ENCODE measurements at regions not wholly inside any gene's neighbourhood (a gene's known extent, or its start where the extent isn't known, plus 50 kb on each side); places are given as distances from the start of the nearest gene placed in this dataset.
"Not testable (repeated sequence)": the region's sequence is repeated elsewhere in the genome, so short reads cannot be mapped to it uniquely, and the experiment has no call there.

- CTCF ChIA-PET = no interaction called here
- no peaks in the 10 kb centered on the region for H3K4me1 Mint-ChIP-seq (ENCODE audit: low read depth)
Observed at GRCh38 chr21:28877318-28877884, 115.3 kb downstream of the LTN1 start.

DNA sequence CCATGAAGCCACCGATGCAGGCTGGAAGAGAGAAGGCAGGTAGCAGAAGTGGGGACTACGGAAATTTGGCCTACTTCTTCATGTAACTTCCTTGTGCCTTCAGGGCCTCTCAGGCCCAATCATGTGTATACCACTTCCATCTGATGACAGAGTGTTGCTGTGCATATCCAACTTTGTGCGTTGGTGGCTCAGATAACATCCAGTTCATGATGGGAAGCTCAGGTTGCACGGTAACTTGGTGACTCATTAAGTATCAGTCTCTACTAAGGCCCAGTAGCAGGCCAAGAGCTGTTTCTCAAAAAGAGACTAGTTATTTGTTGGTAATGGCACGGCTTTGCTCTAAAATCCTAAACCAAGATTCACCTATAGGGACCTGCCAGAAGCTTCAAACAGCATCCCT lies 117.6 kb downstream of the LTN1 start:
- Mint-ChIP-seq H3K4me3 (no peak overlapping the region), H3K9me3 (no peaks in the 10 kb centered on the region), H3K4me1 (ENCODE audit: low read depth) (no peaks in the 10 kb centered on the region), H3K27me3 (ENCODE audit: low read depth) (no peaks in the 10 kb centered on the region), H3K36me3 (ENCODE audit: low read depth) (peaks cover 35% of the 10 kb centered on the region), H3K27ac (no peak overlapping the region)
- intact Hi-C loops (cut with micrococcal nuclease) = no loop called here
- DNase-seq = no peak
- CTCF ChIA-PET = no interaction called here

More at GRCh38 chr21:28877318-28877884, 115.3 kb downstream of the LTN1 start:
- intact Hi-C loops (cut with micrococcal nuclease) = no loop called here
- no peak overlapping the region for H3K27ac Mint-ChIP-seq
- H3K9me3 Mint-ChIP-seq = no peaks in the 10 kb centered on the region
- no peak overlapping the region for H3K4me3 Mint-ChIP-seq
- no peaks in the 10 kb centered on the region for H3K27me3 Mint-ChIP-seq (ENCODE audit: low read depth)
- DNase-seq = no peak
- peaks cover 32% of the 10 kb centered on the region for H3K36me3 Mint-ChIP-seq (ENCODE audit: low read depth)

DNA sequence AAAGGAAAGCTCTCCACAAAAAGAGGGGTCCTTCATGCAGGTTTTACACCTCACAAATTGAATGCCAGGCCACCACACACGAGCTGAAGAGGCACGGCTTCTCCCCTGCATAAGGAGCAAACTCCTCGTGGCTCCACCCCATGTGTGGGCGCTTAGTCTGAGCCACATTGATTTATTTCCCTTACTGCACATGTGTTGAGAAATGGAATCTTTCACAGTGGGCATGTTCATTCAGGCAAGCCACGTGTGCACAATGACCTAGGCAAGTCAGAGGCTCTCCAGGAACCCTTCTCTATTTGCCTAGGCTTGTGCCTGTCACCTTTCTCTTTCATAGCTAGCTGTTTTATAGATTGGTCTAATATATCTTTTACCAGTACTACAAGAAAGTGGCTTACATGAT lies 120.5 kb downstream of the LTN1 start:
- Mint-ChIP-seq H3K27me3 (ENCODE audit: low read depth) (no peaks in the 10 kb centered on the region), H3K36me3 (ENCODE audit: low read depth) (peaks cover 37% of the 10 kb centered on the region), H3K4me3 (no peak overlapping the region), H3K9me3 (no peaks in the 10 kb centered on the region), H3K4me1 (ENCODE audit: low read depth) (no peaks in the 10 kb centered on the region), H3K27ac (no peak overlapping the region)
- DNase-seq = no peak
- intact Hi-C loops (cut with micrococcal nuclease) = no loop called here
- CTCF ChIA-PET = interaction anchor here (1.5 to 2.1 kb wide), 2 partner anchors 12 to 127 kb away, joined by 5 to 8 read pairs; no protein-coding TSS in a partner anchor

DNA sequence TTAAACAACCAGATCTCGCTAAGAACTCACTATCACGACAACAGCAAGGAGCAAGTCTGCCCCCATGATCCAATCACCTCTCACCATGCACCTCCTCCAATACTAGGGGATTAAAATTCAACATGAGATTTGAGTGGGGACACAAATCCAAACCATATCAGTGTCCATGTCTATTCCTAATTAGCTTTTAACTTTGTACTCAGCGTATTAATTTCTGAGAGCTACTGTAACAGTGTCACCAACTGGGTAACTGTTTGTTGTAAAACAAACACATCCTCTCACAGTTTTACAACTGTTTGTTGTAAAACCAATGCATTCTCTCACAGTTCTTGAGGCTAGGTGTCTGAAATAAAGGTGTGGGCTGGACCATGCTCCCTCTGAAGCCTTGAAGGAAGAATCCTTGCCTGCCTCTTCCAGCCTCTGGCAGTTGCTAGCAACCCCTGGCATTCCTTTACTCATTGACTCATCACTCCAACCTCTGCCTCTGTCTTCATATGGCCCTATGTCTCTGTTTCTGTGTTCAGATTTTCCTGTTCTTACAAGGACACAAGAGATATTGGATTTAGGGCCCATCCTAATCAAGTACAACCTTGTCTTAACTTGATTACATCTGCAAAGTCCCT lies 121.2 kb downstream of the LTN1 start:
- no peaks in the 10 kb centered on the region for H3K27me3 Mint-ChIP-seq (ENCODE audit: low read depth)
- no peak for DNase-seq
- H3K27ac Mint-ChIP-seq = no peak overlapping the region
- no peaks in the 10 kb centered on the region for H3K4me1 Mint-ChIP-seq (ENCODE audit: low read depth)
- intact Hi-C loops (cut with micrococcal nuclease) = no loop called here
- H3K4me3 Mint-ChIP-seq = no peak overlapping the region
- CTCF ChIA-PET = interaction anchor here (1.5 to 2.1 kb wide), 2 partner anchors 13 to 126 kb away, joined by 5 to 8 read pairs; no protein-coding TSS in a partner anchor
- peaks cover 35% of the 10 kb centered on the region for H3K36me3 Mint-ChIP-seq (ENCODE audit: low read depth)
- no peaks in the 10 kb centered on the region for H3K9me3 Mint-ChIP-seq

GRCh38 chr21:28867401-28867800 lies 125.3 kb downstream of the LTN1 start:
- Mint-ChIP-seq H3K9me3 (no peaks in the 10 kb centered on the region), H3K27ac (no peak overlapping the region), H3K27me3 (ENCODE audit: low read depth) (no peaks in the 10 kb centered on the region), H3K36me3 (ENCODE audit: low read depth) (peaks cover 23% of the 10 kb centered on the region), H3K4me3 (no peak overlapping the region), H3K4me1 (ENCODE audit: low read depth) (no peaks in the 10 kb centered on the region)
- CTCF ChIA-PET = no interaction called here
- intact Hi-C loops (cut with micrococcal nuclease) = no loop called here
- no peak for DNase-seq

DNA sequence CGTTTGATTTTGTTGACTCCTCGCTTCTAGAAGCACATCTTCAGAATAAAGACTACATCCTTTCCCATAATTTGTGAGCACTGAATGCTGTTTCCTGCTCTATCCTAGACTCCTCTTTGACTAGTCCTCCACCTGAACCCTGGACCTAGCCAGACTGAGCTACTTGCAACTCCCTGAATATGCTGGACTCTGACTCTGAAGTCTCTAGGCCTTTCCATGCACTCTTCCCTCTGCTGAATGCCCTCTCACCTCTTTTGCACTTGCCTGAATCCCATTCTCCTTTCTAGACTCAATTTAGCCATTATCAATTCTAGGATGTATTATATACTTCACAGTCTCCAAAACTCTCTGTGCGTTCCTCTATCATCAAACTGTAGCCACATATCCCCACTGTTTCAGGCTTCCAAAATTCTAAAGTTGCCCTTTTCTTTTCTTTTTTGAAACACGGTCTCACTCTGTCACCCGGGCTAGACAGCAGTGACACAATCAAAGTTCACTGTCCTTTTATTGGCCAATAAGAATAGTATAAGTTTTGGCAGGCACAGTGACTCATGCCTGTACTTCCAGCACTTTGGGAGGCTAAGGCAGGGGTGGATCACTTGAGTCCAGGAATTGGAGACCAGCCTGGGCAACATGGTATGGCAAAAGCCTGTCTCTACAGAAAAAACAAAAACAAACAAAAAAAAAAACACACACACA lies 127.0 kb downstream of the LTN1 start:
- intact Hi-C loops (cut with micrococcal nuclease) = no loop called here
- Mint-ChIP-seq H3K36me3 (ENCODE audit: low read depth) (peaks cover 14% of the 10 kb centered on the region), H3K27me3 (ENCODE audit: low read depth) (no peaks in the 10 kb centered on the region), H3K4me1 (ENCODE audit: low read depth) (no peaks in the 10 kb centered on the region), H3K4me3 (no peak overlapping the region), H3K9me3 (no peaks in the 10 kb centered on the region), H3K27ac (no peak overlapping the region)
- DNase-seq = no peak
- CTCF ChIA-PET = no interaction called here

GRCh38 chr21:28858424-28858823 lies 134.3 kb downstream of the LTN1 start:
- DNase-seq = no peak
- no peaks in the 10 kb centered on the region for H3K9me3 Mint-ChIP-seq
- peaks cover 6% of the 10 kb centered on the region for H3K36me3 Mint-ChIP-seq (ENCODE audit: low read depth)
- no peaks in the 10 kb centered on the region for H3K27me3 Mint-ChIP-seq (ENCODE audit: low read depth)
- no peak overlapping the region for H3K27ac Mint-ChIP-seq
- intact Hi-C loops (cut with micrococcal nuclease) = no loop called here
- H3K4me3 Mint-ChIP-seq = no peak overlapping the region
- CTCF ChIA-PET = no interaction called here
- peaks cover 2% of the 10 kb centered on the region for H3K4me1 Mint-ChIP-seq (ENCODE audit: low read depth)

GRCh38 chr21:28857752-28858151 lies 134.9 kb downstream of the LTN1 start:
- CTCF ChIA-PET = no interaction called here
- H3K27ac Mint-ChIP-seq = no peak overlapping the region
- peaks cover 2% of the 10 kb centered on the region for H3K4me1 Mint-ChIP-seq (ENCODE audit: low read depth)
- intact Hi-C loops (cut with micrococcal nuclease) = no loop called here
- H3K27me3 Mint-ChIP-seq (ENCODE audit: low read depth) = no peaks in the 10 kb centered on the region
- H3K4me3 Mint-ChIP-seq = no peak overlapping the region
- no peaks in the 10 kb centered on the region for H3K9me3 Mint-ChIP-seq
- DNase-seq = no peak
- peaks cover 9% of the 10 kb centered on the region for H3K36me3 Mint-ChIP-seq (ENCODE audit: low read depth)

- peaks cover 9% of the 10 kb centered on the region for H3K36me3 Mint-ChIP-seq (ENCODE audit: low read depth)
Observed at GRCh38 chr21:28856588-28857250, 136.0 kb downstream of the LTN1 start.

DNA sequence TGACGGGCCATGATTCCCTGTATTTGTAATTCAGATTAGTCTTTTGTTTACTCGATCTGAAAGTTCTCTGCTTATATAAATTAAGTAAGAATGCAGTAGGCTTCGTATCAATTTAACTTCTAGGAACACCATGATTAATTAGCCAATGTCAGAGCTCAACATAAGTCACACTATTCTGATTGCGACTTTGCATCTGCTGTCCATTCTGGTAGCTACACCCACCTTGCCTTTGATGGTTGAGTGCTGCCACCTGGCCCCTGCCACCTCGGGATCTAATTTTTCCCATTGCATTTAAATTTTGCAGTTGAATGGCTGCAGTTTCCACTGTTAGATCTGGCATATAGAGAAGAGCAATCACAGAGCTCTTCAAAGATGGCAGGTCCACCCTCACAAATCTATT lies 140.0 kb downstream of the LTN1 start:
- DNase-seq = no peak
- Mint-ChIP-seq H3K27ac (no peak overlapping the region), H3K36me3 (ENCODE audit: low read depth) (peaks cover 14% of the 10 kb centered on the region), H3K4me3 (no peak overlapping the region), H3K4me1 (ENCODE audit: low read depth) (peaks cover 4% of the 10 kb centered on the region), H3K27me3 (ENCODE audit: low read depth) (no peaks in the 10 kb centered on the region), H3K9me3 (no peaks in the 10 kb centered on the region)
- CTCF ChIA-PET = interaction anchor here (0.7 to 1.0 kb wide), 2 partner anchors 12 to 107 kb away, joined by 3 read pairs; no protein-coding TSS in a partner anchor
- intact Hi-C loops (cut with micrococcal nuclease) = no loop called here

More at GRCh38 chr21:28856588-28857250, 136.0 kb downstream of the LTN1 start:
- intact Hi-C loops (cut with micrococcal nuclease) = no loop called here
- H3K4me3 Mint-ChIP-seq = no peak overlapping the region
- no peaks in the 10 kb centered on the region for H3K27me3 Mint-ChIP-seq (ENCODE audit: low read depth)
- peaks cover 2% of the 10 kb centered on the region for H3K4me1 Mint-ChIP-seq (ENCODE audit: low read depth)
- no peaks in the 10 kb centered on the region for H3K9me3 Mint-ChIP-seq
- DNase-seq = no peak
- CTCF ChIA-PET = no interaction called here
- H3K27ac Mint-ChIP-seq = no peak overlapping the region

DNA sequence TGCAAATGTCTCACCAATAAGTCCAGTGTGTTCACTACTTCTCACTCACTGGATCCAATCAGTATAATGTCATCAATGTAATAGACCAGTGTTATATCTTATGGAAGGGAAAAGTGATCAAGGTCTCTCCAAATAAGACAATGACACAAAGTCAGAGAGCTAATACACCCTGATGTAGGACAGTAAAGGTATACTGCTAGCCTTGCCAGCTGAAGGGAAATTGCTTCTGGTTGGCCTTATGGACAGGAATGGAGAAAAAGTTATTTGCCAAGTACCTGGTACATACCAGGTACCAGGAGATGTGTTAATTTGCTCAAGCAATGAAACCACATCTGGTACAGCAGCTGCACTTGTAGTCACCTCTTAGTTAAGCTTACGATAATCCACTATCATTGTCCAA lies 141.0 kb downstream of the LTN1 start:
- intact Hi-C loops (cut with micrococcal nuclease) = no loop called here
- Mint-ChIP-seq H3K4me1 (ENCODE audit: low read depth) (peaks cover 4% of the 10 kb centered on the region), H3K36me3 (ENCODE audit: low read depth) (peaks cover 16% of the 10 kb centered on the region), H3K27ac (no peak overlapping the region), H3K27me3 (ENCODE audit: low read depth) (no peaks in the 10 kb centered on the region), H3K4me3 (no peak overlapping the region), H3K9me3 (no peaks in the 10 kb centered on the region)
- CTCF ChIA-PET = no interaction called here
- DNase-seq = no peak

DNA sequence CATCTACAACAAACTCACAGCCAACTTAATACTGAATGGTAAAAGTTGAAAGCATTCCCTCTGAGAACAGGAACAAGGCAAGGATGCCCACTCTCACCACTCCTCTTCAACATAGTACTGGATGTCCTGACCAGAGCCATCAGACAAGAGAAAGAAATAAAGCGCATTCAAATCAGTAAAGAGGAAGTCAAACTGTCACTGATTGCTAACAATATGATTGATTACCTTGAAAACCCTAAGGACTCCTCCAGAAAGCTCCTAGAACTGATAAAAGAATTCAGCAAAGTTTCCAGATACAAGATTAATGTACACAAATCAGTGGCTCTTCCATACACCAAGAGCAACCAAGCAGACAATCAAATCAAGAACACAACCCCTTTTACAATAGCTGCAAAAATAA lies 153.4 kb downstream of the LTN1 start:
- H3K27me3 Mint-ChIP-seq (ENCODE audit: low read depth); H3K4me3 Mint-ChIP-seq; H3K9me3 Mint-ChIP-seq; DNase-seq; CTCF ChIA-PET; H3K27ac Mint-ChIP-seq; H3K36me3 Mint-ChIP-seq (ENCODE audit: low read depth): not testable (repeated sequence)
- intact Hi-C loops (cut with micrococcal nuclease) = loop anchor here (10.0 kb wide), 3 partner anchors 356 to 596 kb away; partner anchors contain the start of gene BACH1
- peaks cover 37% of the 10 kb centered on the region for H3K4me1 Mint-ChIP-seq (ENCODE audit: low read depth)

Data from activated naive CD4-positive, alpha-beta T cell treated with anti-CD3 and anti-CD28 coated beads for 36 hours (primary cell).